ENCODE measurements at regions not wholly inside any gene's neighbourhood (a gene's known extent, or its start where the extent isn't known, plus 50 kb on each side); places are given as distances from the start of the nearest gene placed in this dataset.
"Not testable (repeated sequence)": the region's sequence is repeated elsewhere in the genome, so short reads cannot be mapped to it uniquely, and the experiment has no call there.

DNA sequence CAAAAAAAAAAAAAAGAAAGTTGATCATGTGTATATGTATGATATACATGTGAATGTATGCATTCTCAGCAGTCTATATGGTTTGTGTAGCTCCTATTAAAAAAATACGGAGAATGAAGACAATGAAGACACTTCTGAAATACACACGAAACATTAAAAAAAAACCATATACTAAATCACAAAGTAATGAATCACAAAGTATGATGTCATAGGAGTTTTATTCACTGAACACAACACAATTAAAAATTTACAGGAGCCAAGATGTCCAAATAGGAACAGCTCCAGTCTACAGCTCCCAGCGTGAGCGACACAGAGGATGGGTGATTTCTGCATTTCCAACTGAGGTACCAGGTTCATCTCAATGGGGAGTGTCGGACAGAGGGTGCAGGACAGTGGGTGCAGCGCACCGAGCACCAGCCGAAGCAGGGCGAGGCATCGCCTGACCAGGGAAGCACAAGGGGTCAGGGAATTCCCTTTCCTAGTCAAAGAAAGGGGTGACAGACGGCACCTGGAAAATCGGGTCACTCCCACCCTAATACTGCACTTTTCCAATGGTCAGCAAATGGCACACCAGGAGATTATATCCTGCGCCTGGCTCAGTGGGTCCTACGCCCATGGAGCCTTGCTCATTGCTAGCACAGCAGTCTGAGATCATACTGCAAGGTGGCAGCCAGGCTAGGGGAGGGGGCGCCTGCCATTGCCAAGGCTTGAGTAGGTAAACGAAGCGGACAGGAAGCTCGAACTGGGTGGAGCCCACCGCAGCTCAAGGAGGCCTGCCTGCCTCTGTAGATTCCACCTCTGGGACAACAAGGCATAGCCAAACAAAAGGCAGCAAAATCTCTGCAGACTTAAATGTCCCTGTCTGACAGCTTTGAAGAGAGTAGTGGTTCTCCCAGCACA, 53.9 kb upstream of the TUSC1 start:
- not testable (repeated sequence) for DNase-seq (ENCODE audit: low spot score)

Measured in SW480 (cell line).